ENCODE measurements at regions not wholly inside any gene's neighbourhood (a gene's known extent, or its start where the extent isn't known, plus 50 kb on each side); places are given as distances from the start of the nearest gene placed in this dataset.

DNA sequence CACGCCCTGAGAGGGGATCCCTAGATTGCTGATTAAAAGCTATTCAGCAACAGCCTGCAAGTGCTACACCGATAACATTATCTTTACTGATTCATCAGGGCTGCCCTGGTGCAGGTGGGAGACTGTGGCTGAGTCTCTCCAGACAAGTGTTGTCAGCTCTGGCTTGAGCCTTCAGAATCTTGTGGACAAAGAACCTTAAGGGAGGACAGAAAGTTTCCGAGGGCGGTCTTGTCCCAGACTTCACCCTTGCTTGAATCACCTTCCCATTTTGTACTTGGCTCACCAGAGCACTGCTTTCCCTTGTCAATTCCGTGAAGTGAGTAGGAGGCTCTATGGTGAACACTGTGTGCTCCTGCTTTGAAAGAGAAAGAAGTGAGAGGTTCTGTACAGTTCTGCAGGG, 88.6 kb upstream of the PCSK2 start:
- TF ChIP-seq, protein P1, sequence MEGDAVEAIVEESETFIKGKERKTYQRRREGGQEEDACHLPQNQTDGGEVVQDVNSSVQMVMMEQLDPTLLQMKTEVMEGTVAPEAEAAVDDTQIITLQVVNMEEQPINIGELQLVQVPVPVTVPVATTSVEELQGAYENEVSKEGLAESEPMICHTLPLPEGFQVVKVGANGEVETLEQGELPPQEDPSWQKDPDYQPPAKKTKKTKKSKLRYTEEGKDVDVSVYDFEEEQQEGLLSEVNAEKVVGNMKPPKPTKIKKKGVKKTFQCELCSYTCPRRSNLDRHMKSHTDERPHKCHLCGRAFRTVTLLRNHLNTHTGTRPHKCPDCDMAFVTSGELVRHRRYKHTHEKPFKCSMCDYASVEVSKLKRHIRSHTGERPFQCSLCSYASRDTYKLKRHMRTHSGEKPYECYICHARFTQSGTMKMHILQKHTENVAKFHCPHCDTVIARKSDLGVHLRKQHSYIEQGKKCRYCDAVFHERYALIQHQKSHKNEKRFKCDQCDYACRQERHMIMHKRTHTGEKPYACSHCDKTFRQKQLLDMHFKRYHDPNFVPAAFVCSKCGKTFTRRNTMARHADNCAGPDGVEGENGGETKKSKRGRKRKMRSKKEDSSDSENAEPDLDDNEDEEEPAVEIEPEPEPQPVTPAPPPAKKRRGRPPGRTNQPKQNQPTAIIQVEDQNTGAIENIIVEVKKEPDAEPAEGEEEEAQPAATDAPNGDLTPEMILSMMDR (IDR thresholded peaks at IDR 0.05; ENCODE audit: partially characterized antibody, unreplicated experiment), result no peak
- Mint-ChIP-seq H3K4me1 (ENCODE audit: low read depth, unreplicated experiment) (no peaks in the 10 kb centered on the region), H3K36me3 (ENCODE audit: unreplicated experiment) (peaks cover 5% of the 10 kb centered on the region), H3K4me3 (ENCODE audit: unreplicated experiment) (no peak overlapping the region), H3K9me3 (ENCODE audit: unreplicated experiment) (peaks cover 2% of the 10 kb centered on the region), H3K27ac (ENCODE audit: unreplicated experiment) (no peak overlapping the region), H3K27me3 (ENCODE audit: unreplicated experiment) (no peaks in the 10 kb centered on the region)
- DNase-seq, result no peak

GRCh38 chr20:17140894-17141293, 85.9 kb upstream of the PCSK2 start:
- TF ChIP-seq, protein P1 (IDR thresholded peaks at IDR 0.05; ENCODE audit: partially characterized antibody, unreplicated experiment), result no peak
- H3K4me1 Mint-ChIP-seq (ENCODE audit: low read depth, unreplicated experiment), result no peaks in the 10 kb centered on the region
- no peak overlapping the region for H3K4me3 Mint-ChIP-seq (ENCODE audit: unreplicated experiment)
- H3K27me3 Mint-ChIP-seq (ENCODE audit: unreplicated experiment), result no peaks in the 10 kb centered on the region
- no peak overlapping the region for H3K27ac Mint-ChIP-seq (ENCODE audit: unreplicated experiment)
- DNase-seq, result no peak
- H3K36me3 Mint-ChIP-seq (ENCODE audit: unreplicated experiment), result peaks cover 5% of the 10 kb centered on the region
- peaks cover 2% of the 10 kb centered on the region for H3K9me3 Mint-ChIP-seq (ENCODE audit: unreplicated experiment)

DNA sequence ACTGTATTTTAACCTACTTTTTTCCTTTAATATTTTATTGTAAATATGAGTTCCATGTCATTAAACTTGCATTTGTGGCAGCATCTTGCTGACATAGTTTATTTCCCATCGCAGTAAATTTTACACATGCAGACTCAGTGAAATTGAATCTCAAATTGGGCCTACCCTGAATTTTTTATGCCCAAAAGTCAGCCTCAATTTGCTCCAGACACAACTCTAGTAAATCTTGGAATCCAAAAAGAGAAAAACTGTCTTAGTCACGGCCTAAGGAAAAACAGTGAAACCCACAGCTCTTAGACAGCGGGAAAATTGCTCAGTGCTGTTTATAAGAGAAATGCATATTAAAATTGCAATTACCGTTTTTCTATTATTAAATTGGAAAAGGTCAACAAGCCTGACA, 85.3 kb upstream of the PCSK2 start:
- no peak overlapping the region for H3K4me3 Mint-ChIP-seq (ENCODE audit: unreplicated experiment)
- no peak for DNase-seq
- TF ChIP-seq, protein P1 (IDR thresholded peaks at IDR 0.05; ENCODE audit: partially characterized antibody, unreplicated experiment), result no peak
- H3K36me3 Mint-ChIP-seq (ENCODE audit: unreplicated experiment), result peaks cover 5% of the 10 kb centered on the region
- no peaks in the 10 kb centered on the region for H3K27me3 Mint-ChIP-seq (ENCODE audit: unreplicated experiment)
- H3K27ac Mint-ChIP-seq (ENCODE audit: unreplicated experiment), result no peak overlapping the region
- peaks cover 2% of the 10 kb centered on the region for H3K9me3 Mint-ChIP-seq (ENCODE audit: unreplicated experiment)
- H3K4me1 Mint-ChIP-seq (ENCODE audit: low read depth, unreplicated experiment), result no peaks in the 10 kb centered on the region

GRCh38 chr20:17142666-17143065, 84.2 kb upstream of the PCSK2 start:
- no peak for DNase-seq
- TF ChIP-seq, protein P1 (IDR thresholded peaks at IDR 0.05; ENCODE audit: partially characterized antibody, unreplicated experiment), result no peak
- no peak overlapping the region for H3K4me3 Mint-ChIP-seq (ENCODE audit: unreplicated experiment)
- H3K27ac Mint-ChIP-seq (ENCODE audit: unreplicated experiment), result no peak overlapping the region
- no peaks in the 10 kb centered on the region for H3K36me3 Mint-ChIP-seq (ENCODE audit: unreplicated experiment)
- H3K4me1 Mint-ChIP-seq (ENCODE audit: low read depth, unreplicated experiment), result no peaks in the 10 kb centered on the region
- H3K9me3 Mint-ChIP-seq (ENCODE audit: unreplicated experiment), result peaks cover 2% of the 10 kb centered on the region
- H3K27me3 Mint-ChIP-seq (ENCODE audit: unreplicated experiment), result no peaks in the 10 kb centered on the region

GRCh38 chr20:17150858-17151257, 76.0 kb upstream of the PCSK2 start:
- Mint-ChIP-seq H3K4me1 (ENCODE audit: low read depth, unreplicated experiment) (no peaks in the 10 kb centered on the region), H3K36me3 (ENCODE audit: unreplicated experiment) (no peaks in the 10 kb centered on the region), H3K27ac (ENCODE audit: unreplicated experiment) (no peak overlapping the region), H3K4me3 (ENCODE audit: unreplicated experiment) (no peak overlapping the region), H3K9me3 (ENCODE audit: unreplicated experiment) (no peaks in the 10 kb centered on the region), H3K27me3 (ENCODE audit: unreplicated experiment) (no peaks in the 10 kb centered on the region)
- TF ChIP-seq, protein P1 (IDR thresholded peaks at IDR 0.05; ENCODE audit: partially characterized antibody, unreplicated experiment), result no peak
- DNase-seq, result no peak
